GM21515 (cell line): ENCODE measurements at regions not wholly inside any gene's neighbourhood (a gene's known extent, or its start where the extent isn't known, plus 50 kb on each side); places are given as distances from the start of the nearest gene placed in this dataset.
"Not testable (repeated sequence)": the region's sequence is repeated elsewhere in the genome, so short reads cannot be mapped to it uniquely, and the experiment has no call there.

Source experiments
- ATAC-seq: cut with Tn5 transposase; IDR thresholded peaks from one replicate; pipeline ENCODE4 v1.9.1; 2021; ENCODE audit not compliant: unreplicated experiment

DNA sequence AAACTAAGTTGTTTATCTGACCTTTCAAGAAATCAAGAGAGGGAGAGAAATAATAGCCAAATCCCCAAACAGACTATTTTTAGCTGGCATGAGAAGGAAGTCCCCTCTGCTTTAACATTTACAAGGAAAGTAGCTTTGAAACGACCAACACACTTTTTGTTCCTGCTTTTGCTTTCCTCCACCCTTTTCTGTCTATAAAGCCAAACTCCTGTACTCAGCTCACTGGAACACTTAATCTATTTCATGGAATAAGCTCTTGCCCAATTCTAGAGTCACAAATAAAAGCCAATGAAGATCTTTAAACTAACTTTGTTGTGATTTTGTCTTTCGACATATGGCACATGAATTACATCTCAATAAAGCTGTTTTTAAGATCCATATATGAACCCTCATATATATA, 86.8 kb upstream of the CCDC71L start:
- ATAC-seq = no peak

DNA sequence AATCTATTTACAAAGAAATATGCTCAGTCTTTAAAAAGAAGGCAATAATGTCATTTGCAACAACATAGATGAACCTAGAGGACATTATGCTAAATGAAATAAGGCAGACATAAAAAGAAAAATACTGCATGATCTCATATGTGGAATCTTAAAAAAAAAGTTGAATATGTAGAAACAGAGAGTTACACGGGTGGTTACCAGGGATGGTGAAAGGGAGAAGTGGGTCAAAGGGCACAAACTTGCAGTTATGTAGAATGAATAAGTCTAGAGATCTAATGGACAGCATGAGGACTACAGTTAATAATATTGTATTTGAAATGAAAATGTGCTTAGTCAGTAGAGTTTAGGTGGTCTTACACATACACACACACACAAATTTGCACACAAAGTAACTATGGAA, 88.2 kb upstream of the CCDC71L start:
- no peak for ATAC-seq

- ATAC-seq = no peak
These were observed 89.8 kb upstream of the CCDC71L start for GRCh38 chr7:106750773-106751172.

DNA sequence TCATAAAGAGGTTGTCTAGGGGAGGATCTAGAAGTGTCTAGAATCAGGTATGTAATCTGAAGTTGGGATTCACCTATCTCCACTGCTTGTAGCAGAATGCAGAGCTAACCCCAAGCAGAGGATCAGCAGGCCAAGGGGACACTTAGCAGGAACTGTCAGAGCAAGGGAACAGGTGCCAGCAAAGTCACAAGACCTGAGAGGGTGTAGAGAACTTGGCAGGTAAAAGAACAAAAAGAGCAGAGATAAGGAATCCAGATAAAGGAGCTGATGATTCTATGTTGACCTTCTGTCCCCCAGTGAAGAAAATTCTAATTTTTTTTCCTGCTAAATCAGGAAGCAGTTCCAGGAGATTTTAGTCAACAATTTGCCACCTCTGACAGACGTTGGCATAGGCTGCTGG, 91.4 kb upstream of the CCDC71L start:
- no peak for ATAC-seq

DNA sequence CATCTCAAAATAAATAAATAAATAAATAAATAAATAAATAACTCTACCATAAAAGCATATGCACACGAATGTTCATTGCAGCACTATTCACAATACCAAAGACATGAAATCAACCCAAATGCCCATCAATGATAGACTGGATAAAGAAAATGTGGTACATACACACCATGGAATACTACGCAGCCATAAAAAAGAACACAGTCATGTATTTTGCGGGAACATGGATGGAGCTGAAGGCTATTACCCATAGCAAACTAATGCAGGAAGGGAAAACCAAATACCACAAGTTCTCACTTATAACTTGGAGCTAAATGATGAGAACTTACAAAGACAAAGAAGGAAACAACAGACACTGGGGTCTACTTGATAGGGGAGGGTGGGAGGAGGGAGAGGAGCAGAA, 94.1 kb upstream of the CCDC71L start:
- ATAC-seq = not testable (repeated sequence)

DNA sequence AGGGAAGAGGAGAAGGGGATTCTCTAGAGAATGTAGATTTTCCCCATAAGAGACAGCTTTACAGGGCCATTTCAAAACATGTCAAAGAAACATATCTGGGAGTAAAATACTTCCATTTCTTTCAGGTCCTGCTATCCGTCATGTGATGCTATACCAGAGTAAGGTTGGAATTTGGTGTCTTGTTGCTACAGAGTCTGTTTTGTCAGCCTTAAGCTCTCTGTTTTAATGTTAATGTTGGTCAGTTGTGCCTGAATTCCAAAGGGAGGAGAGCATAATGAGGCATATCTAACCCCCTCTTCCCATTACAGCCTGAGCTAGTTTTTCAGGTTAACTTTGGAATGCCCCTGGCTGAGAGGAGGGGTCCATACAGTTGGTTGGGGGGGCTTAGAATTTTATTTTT, 94.7 kb upstream of the CCDC71L start:
- ATAC-seq = no peak

- ATAC-seq = no peak
These were observed 95.1 kb upstream of the CCDC71L start for GRCh38 chr7:106756071-106756470.

- ATAC-seq = no peak
These were observed 95.9 kb upstream of the CCDC71L start for GRCh38 chr7:106756884-106757283.

DNA sequence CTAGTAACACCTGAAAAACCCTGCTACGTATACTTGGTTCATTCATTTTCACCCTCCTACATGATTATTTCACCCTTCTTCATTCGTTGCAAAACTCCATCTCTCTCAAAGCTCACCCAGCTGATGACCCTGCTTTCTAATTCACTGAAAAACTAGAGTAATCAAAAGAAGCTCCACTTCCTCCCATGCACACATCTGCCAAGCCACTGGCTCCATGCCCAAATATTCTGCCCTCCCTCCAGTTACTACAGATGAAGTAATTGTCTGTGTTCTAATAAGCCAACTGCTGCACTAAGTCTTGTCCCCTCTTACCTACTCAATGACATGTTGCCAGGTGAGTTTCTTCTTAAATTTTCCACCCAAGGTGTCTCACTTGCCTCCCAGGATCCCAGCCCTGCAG, 96.9 kb upstream of the CCDC71L start:
- ATAC-seq = no peak

DNA sequence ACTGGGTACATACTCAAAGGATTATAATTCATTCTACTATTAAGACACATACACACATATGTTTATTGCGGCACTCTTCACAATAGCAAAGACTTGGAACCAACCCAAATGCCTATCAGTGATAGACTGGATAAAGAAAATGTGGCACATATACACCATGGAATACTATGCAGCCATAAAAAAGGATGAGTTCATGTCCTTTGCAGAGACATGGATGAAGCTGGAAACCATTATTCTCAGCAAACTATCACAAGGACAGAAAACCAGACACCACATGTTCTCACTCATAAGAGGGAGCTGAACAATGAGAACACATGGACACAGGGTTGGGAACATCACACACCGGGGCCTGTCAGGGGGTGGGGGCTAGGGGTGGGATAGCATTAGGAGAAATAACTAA, 101.9 kb upstream of the CCDC71L start:
- ATAC-seq = not testable (repeated sequence)

DNA sequence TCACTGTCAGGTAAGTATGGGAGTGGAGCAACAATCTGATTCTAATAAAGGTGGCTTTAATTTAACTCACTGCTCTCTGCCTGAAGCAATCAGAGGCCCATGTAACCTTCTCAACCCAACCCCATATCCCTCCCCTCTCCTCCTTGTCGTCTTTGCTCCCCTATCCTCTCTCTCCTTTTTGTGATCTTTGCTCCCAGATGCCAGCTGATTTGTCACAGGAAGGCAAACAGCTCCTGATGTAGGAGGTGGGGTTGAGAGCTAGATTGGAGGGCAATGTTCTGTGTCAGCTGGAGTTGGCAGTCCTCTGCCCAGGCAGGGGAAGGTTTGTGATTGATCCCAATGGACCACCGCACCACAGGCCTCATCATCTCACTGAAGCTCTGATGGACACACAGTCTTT, 101.4 kb upstream of the PIK3CG start:
- ATAC-seq = no peak

GRCh38 chr7:106765727-106766355, 99.2 kb upstream of the PIK3CG start:
- ATAC-seq = no peak

DNA sequence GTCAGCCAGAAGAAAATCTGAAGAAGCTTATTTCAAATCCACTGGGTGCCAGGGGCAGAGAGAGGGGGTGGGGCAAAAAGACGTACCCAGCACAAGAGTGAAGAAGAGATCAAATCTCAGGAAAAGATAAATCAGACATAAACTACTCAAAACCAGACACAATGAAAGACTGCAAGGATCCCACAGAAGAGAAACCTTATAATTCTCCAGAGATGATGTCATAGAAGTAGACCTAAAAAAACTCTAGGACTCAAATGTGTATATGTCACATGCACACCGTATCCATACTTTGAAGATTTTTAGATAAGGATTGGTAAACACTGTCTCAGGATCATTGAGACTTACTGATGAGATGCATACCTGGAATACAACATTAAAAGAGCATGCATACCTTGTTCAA, 98.5 kb upstream of the PIK3CG start:
- no peak for ATAC-seq

GRCh38 chr7:106767078-106767477, 98.0 kb upstream of the PIK3CG start:
- ATAC-seq = no peak

DNA sequence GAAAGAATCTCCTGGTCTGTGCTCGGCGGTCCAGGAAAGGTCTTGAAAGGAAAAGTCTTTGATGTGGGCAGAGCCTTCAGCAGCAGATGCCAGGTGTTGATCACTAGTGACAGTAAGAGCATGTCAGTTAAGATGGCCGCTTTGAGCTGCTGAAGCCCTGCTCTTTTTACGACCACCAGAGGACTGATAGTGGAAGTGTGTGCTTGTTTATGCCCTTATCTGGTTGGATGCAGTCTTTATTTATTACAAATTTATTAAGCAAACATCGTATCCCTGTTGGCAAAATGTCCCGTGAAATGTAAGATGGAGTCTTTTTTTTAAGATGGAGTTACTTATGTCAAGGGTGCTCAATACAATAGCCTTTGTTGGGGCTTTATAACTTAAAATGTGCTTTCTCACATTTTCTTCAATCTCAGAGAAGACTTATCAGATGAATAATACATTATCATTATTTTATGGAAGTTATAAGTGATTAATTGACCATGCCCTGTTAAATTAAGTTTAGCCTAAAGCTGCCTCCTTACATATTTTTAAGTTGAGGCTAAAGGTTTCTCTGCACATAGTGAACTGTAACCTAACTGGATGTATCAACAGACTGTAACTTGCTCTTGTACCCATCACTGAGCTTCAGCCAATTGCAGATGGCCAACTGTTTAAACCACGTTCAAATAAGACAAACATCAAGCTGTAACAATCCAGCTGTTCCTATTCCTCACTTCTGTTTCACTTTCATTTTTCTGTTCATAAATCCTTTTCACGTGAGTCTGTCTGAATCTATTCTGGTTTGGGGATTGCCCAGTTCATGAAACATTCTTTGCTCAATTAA, 97.4 kb upstream of the PIK3CG start:
- ATAC-seq = peak; percentile 80

DNA sequence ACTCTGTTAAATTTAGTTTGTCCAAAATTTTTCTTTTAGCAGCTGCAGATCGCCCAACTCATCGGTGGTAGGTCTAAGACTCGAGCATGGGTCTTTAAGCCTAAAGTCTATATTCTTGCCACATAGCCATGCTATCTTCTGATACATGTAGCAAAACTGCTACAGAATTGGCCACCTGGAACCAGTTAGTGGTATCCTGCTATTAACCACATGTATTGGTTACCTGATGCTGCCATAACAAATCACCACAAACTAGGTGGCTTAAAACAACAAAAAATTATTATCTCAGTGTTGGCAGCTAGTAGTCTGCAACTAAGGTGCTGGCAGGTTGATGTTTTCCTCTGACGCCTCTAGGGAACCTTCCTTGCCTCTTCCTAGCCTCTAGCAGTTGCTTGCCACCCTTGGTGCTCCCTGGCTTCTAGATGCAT, 96.7 kb upstream of the PIK3CG start:
- peak; percentile 60 for ATAC-seq

DNA sequence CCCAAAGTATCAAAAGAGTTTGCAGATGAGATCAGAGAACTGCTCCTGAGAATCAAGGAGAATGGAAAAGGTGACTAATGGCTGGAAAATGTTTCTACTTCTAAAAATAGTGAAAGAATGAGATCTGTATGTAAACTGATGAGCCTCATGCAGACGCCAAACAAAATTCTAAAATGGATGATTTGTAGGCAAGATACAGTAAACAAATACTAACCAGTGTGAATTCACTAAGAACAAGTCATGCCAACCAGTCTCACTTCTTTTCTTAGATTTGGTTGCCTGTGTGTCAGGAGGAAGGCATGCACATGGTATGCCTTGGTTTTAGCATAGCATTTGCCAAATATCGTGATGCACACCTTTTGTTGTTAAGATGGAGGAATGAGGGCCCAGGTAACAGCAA, 94.9 kb upstream of the PIK3CG start:
- ATAC-seq = no peak

- ATAC-seq = no peak
These were observed 92.4 kb upstream of the PIK3CG start for GRCh38 chr7:106772655-106773108.

DNA sequence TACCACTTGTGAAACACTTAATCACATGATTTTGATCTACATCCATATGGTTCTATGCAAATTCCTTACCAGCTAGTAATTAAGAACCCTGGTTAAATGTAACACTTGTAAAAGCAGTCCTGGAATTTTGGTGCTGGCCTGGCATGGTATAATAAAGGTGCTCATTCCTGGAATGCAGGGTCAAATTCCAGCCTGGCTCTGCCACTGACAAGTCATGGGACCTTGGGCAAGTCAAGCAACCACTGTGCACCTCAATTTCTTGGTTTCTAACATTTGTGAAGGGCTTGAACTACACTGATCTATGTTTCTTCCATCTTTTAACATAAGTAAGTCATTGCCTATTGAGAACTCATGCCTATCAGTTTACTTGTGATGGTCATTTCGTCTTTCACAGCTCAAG, 91.9 kb upstream of the PIK3CG start:
- no peak for ATAC-seq

DNA sequence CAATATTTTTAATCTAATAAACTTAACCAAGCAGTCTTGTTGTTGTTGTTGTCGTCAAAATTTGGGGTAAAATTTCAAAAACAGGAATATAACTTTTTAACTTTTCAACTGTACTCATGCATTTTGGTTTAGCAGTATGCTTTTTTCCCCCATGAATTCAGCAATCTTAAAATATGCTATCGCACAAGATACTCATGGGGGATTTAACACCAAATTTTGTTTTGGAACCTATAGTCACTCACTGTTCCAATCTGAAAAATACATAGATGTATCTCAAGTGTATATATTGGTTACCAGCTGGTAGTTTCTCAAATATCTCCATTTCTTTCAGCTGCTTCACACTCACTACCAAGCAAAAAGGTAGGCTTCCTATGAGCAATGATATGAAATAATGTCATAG, 91.4 kb upstream of the PIK3CG start:
- no peak for ATAC-seq

DNA sequence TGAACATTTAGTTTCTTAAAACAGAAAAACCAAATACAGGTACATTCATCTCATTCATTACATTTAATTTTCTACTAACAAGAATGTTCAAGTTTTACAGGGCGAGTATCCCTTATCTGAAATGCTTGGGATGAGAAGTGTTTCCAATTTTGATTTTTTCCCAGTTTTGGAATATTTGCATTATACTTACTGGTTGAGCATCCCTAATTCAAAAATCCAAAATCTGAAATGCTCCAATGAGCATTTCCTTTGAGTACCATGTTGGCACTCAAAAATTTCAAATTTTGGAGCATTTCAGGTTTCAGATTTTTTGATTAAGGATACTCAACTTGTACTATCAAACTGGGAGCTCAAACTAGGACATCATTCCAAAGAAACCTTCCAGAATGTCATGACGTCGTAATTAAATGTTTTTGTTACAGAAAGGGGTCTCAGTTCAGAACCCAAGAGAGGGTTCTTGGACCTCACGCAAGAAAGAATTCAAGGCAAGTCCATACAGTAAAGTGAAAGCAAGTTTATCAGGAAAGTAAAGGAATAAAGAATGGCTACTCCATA, 90.8 kb upstream of the PIK3CG start:
- ATAC-seq = no peak
